ENCODE measurements at regions not wholly inside any gene's neighbourhood (a gene's known extent, or its start where the extent isn't known, plus 50 kb on each side); places are given as distances from the start of the nearest gene placed in this dataset.

GRCh38 chr4:133263104-133263503 lies 114.0 kb downstream of the PCDH10 start:
- no peak overlapping the region for H3K4me3 ChIP-seq (ENCODE audit: low read length)
- WGBS (ENCODE audit: insufficient coverage, insufficient read length) = no CpG with 5 or more reads among the region's 3 CpGs
- no peaks in the 10 kb centered on the region for H3K9me3 ChIP-seq (ENCODE audit: control insufficient read depth, insufficient read depth, low read length)
- DNase-seq (ENCODE audit: low read depth, low spot score) = no peak
- no peaks in the 10 kb centered on the region for H3K36me3 ChIP-seq (ENCODE audit: control insufficient read depth, insufficient read depth, low read length)
- H3K27ac ChIP-seq (ENCODE audit: low read length) = no peak overlapping the region
- H3K27me3 ChIP-seq (ENCODE audit: control insufficient read depth, insufficient read depth, low read length) = no peaks in the 10 kb centered on the region
- no peaks in the 10 kb centered on the region for H3K4me1 ChIP-seq (ENCODE audit: control insufficient read depth, insufficient read depth, low read length)

GRCh38 chr4:133247861-133248260 lies 98.8 kb downstream of the PCDH10 start:
- H3K27ac ChIP-seq (ENCODE audit: low read length) = no peak overlapping the region
- no CpG with 5 or more reads among the region's 2 CpGs for whole genome bisulfite sequencing (ENCODE audit: insufficient coverage, insufficient read length)
- no peaks in the 10 kb centered on the region for H3K9me3 ChIP-seq (ENCODE audit: control insufficient read depth, insufficient read depth, low read length)
- H3K27me3 ChIP-seq (ENCODE audit: control insufficient read depth, insufficient read depth, low read length) = no peaks in the 10 kb centered on the region
- no peaks in the 10 kb centered on the region for H3K4me1 ChIP-seq (ENCODE audit: control insufficient read depth, insufficient read depth, low read length)
- no peak for DNase-seq (ENCODE audit: low read depth, low spot score)
- no peak overlapping the region for H3K4me3 ChIP-seq (ENCODE audit: low read length)
- H3K36me3 ChIP-seq (ENCODE audit: control insufficient read depth, insufficient read depth, low read length) = no peaks in the 10 kb centered on the region

- no CpG with 5 or more reads among the region's 1 CpG for WGBS (ENCODE audit: insufficient coverage, insufficient read length)
- H3K9me3 ChIP-seq (ENCODE audit: control insufficient read depth, insufficient read depth, low read length) = no peaks in the 10 kb centered on the region
- no peak for DNase-seq (ENCODE audit: low read depth, low spot score)
- H3K36me3 ChIP-seq (ENCODE audit: control insufficient read depth, insufficient read depth, low read length) = no peaks in the 10 kb centered on the region
- no peak overlapping the region for H3K4me3 ChIP-seq (ENCODE audit: low read length)
- no peaks in the 10 kb centered on the region for H3K4me1 ChIP-seq (ENCODE audit: control insufficient read depth, insufficient read depth, low read length)
- H3K27me3 ChIP-seq (ENCODE audit: control insufficient read depth, insufficient read depth, low read length) = no peaks in the 10 kb centered on the region
- H3K27ac ChIP-seq (ENCODE audit: low read length) = no peak overlapping the region
Measured at GRCh38 chr4:133245226-133245625, 96.1 kb downstream of the PCDH10 start.
